GM18909 (cell line): ENCODE measurements at regions not wholly inside any gene's neighbourhood (a gene's known extent, or its start where the extent isn't known, plus 50 kb on each side); places are given as distances from the start of the nearest gene placed in this dataset.

ENCODE experiments used
- ATAC-seq: cut with Tn5 transposase; IDR thresholded peaks from one replicate; pipeline ENCODE4 v1.9.1; 2021; ENCODE audit warnings: mild to moderate bottlenecking; ENCODE audit not compliant: unreplicated experiment, poor library complexity

- no peak for ATAC-seq
Measured at GRCh38 chr18:78558948-78559347, 420.7 kb upstream of the SALL3 start.

- no peak for ATAC-seq
Measured at GRCh38 chr18:78559584-78559983, 420.0 kb upstream of the SALL3 start.

- no peak for ATAC-seq
Measured at GRCh38 chr18:78561757-78562510, 417.7 kb upstream of the SALL3 start.

GRCh38 chr18:78562531-78562961 lies 417.1 kb upstream of the SALL3 start:
- no peak for ATAC-seq

- no peak for ATAC-seq
Measured at GRCh38 chr18:78563110-78563509, 416.5 kb upstream of the SALL3 start.

GRCh38 chr18:78564030-78564429 lies 415.6 kb upstream of the SALL3 start:
- no peak for ATAC-seq

- ATAC-seq: no peak
Measured at GRCh38 chr18:78564518-78564917, 415.1 kb upstream of the SALL3 start.

- ATAC-seq: no peak
Measured at GRCh38 chr18:78565240-78565639, 414.4 kb upstream of the SALL3 start.

GRCh38 chr18:78566065-78566464 lies 413.6 kb upstream of the SALL3 start:
- ATAC-seq: no peak

- ATAC-seq: no peak
Measured at GRCh38 chr18:78566720-78567119, 412.9 kb upstream of the SALL3 start.

GRCh38 chr18:78571063-78571785 lies 408.4 kb upstream of the SALL3 start:
- no peak for ATAC-seq

- ATAC-seq: no peak
Measured at GRCh38 chr18:78571831-78572347, 407.7 kb upstream of the SALL3 start.

GRCh38 chr18:78573773-78574172 lies 405.8 kb upstream of the SALL3 start:
- ATAC-seq: no peak

- no peak for ATAC-seq
Measured at GRCh38 chr18:78576967-78577366, 402.7 kb upstream of the SALL3 start.

- no peak for ATAC-seq
Measured at GRCh38 chr18:78579449-78579848, 400.2 kb upstream of the SALL3 start.

GRCh38 chr18:78579854-78580577 lies 399.6 kb upstream of the SALL3 start:
- ATAC-seq: no peak

GRCh38 chr18:78580835-78581339 lies 398.7 kb upstream of the SALL3 start:
- ATAC-seq: no peak

GRCh38 chr18:78582181-78582709 lies 397.4 kb upstream of the SALL3 start:
- ATAC-seq: no peak

- no peak for ATAC-seq
Measured at GRCh38 chr18:78582898-78583738, 396.5 kb upstream of the SALL3 start.
